T-cell (primary cell): ENCODE measurements at regions not wholly inside any gene's neighbourhood (a gene's known extent, or its start where the extent isn't known, plus 50 kb on each side); places are given as distances from the start of the nearest gene placed in this dataset.
"Not testable (repeated sequence)": the region's sequence is repeated elsewhere in the genome, so short reads cannot be mapped to it uniquely, and the experiment has no call there.

Experiments
- ATAC-seq, 4 experiments: fragments of 200-7000 bp in 3 of 4; fragments of 150-1000 bp in 1 of 4; cut with Tn5 transposase; replicated peaks in 1 of 4; 1 replicate in 3 of 4; 2 replicates in 1 of 4; pipeline ENCODE4 v1.10.0; 2021; ENCODE audit warnings: moderate library complexity in 3 of 4, mild to moderate bottlenecking in 2 of 4, moderate number of reproducible peaks in 1 of 4
- CTCF ChIA-PET, 2 donors: fragments of 300-600 bp; sonication (Branson Sonifier 250); formaldehyde crosslinking; loops; one replicate each; lab custom pipeline; 2022; ENCODE audit warnings: antibody characterized with exemption in 2 of 2; lab: Charles Lee
- POLR2A ChIA-PET, 2 donors: fragments of 300-600 bp; sonication (Branson Sonifier 250); formaldehyde crosslinking; loops; one replicate each; lab custom pipeline; 2022; ENCODE audit warnings: antibody characterized with exemption in 2 of 2; lab: Charles Lee
- DNase-seq, 35 experiments: peaks; one replicate each; pipeline versions ENCODE4 v3.0.0 to v3.0.0-alpha.2; 2013 to 2023
- H3K27ac ChIP-seq: one replicate; pipeline ENCODE4 v1.5.1; 2013; ENCODE audit warnings: low read length
- H3K27me3 ChIP-seq, 2 experiments: replicated peaks in 1 of 2; 1 replicate in 1 of 2; 2 replicates in 1 of 2; pipeline versions ENCODE4 v1.6.1 to v1.7.0; 2013; ENCODE audit warnings: low read length in 1 of 2, mixed read lengths in 1 of 2; ENCODE audit not compliant: control insufficient read depth in 2 of 2, insufficient read depth in 2 of 2; ENCODE audit errors: extremely low read depth in 1 of 2
- H3K36me3 ChIP-seq, 2 donors: 1 replicate in 1 of 2; 2 replicates in 1 of 2; pipeline versions ENCODE4 v1.6.1 to v1.7.0; 2013; ENCODE audit warnings: low read length in 1 of 2; ENCODE audit not compliant: control insufficient read depth in 2 of 2, insufficient read depth in 1 of 2; ENCODE audit errors: extremely low read depth in 1 of 2
- H3K4me1 ChIP-seq, 2 experiments: 1 replicate in 1 of 2; 2 replicates in 1 of 2; pipeline versions ENCODE4 v1.6.1 to v1.7.0; 2013; ENCODE audit warnings: low read length in 2 of 2, mixed read lengths in 1 of 2; ENCODE audit not compliant: insufficient read depth in 2 of 2, control insufficient read depth in 1 of 2; ENCODE audit errors: extremely low read depth in 1 of 2
- H3K4me3 ChIP-seq, 2 donors: 1 replicate in 1 of 2; 2 replicates in 1 of 2; pipeline versions ENCODE4 v1.5.1 to v1.7.0; 2013; ENCODE audit warnings: mild to moderate bottlenecking in 2 of 2, low read length in 1 of 2, moderate library complexity in 1 of 2; ENCODE audit not compliant: control insufficient read depth in 1 of 2; ENCODE audit errors: extremely low read depth in 1 of 2
- H3K9me3 ChIP-seq: 2 replicates; pipeline ENCODE4 v1.7.0; 2013
- H3K27ac Mint-ChIP-seq, 2 donors: one replicate each; pipeline ENCODE4 v1.8.0; 2020 to 2021; ENCODE audit warnings: mild to moderate bottlenecking in 2 of 2, mixed read lengths in 2 of 2
- H3K27me3 Mint-ChIP-seq, 2 donors: one replicate each; pipeline ENCODE4 v1.8.0; 2021 to 2022; ENCODE audit warnings: mixed read lengths in 2 of 2
- H3K36me3 Mint-ChIP-seq: one replicate; pipeline ENCODE4 v1.8.0; 2021; ENCODE audit warnings: mixed read lengths
- H3K4me1 Mint-ChIP-seq, 3 donors: one replicate each; pipeline ENCODE4 v1.8.0; 2020 to 2022; ENCODE audit warnings: mixed read lengths in 3 of 3, mild to moderate bottlenecking in 1 of 3
- H3K4me3 Mint-ChIP-seq, 3 donors: one replicate each; pipeline ENCODE4 v1.8.0; 2020 to 2022; ENCODE audit warnings: mild to moderate bottlenecking in 3 of 3, mixed read lengths in 3 of 3, moderate library complexity in 3 of 3
- H3K9me3 Mint-ChIP-seq, 3 donors: one replicate each; pipeline ENCODE4 v1.8.0; 2020 to 2022; ENCODE audit warnings: mixed read lengths in 3 of 3
- WGBS: methylation state at CpG from one replicate; pipeline ENCODE4 v1.1.5; 2013; ENCODE audit warnings: missing lambda C conversion rate; ENCODE audit not compliant: insufficient coverage; 5-methylcytosine and 5-hydroxymethylcytosine counted together

- H3K36me3 ChIP-seq, ATAC-seq, H3K27ac ChIP-seq, H3K4me1 Mint-ChIP-seq, H3K27me3 Mint-ChIP-seq, H3K4me3 Mint-ChIP-seq, DNase-seq, H3K4me1 ChIP-seq, H3K27me3 ChIP-seq, H3K36me3 Mint-ChIP-seq, H3K27ac Mint-ChIP-seq, H3K9me3 Mint-ChIP-seq, POLR2A ChIA-PET, H3K4me3 ChIP-seq, CTCF ChIA-PET, H3K9me3 ChIP-seq: not testable (repeated sequence)
- WGBS, result no CpG with 5 or more reads among the region's 2 CpGs
These were observed 74.4 kb upstream of the RTN4 start for GRCh38 chr2:55124682-55125081.

GRCh38 chr2:55123851-55124269 lies 73.6 kb upstream of the RTN4 start:
- WGBS, result no CpG with 5 or more reads among the region's 2 CpGs
- no peaks in the 10 kb centered on the region for H3K4me1 ChIP-seq
- Mint-ChIP-seq H3K4me3 (no peak overlapping the region), H3K36me3 (no peaks in the 10 kb centered on the region), H3K27me3 (no peaks in the 10 kb centered on the region), H3K9me3 (peaks cover 0 to 5% (median 5%) of the 10 kb centered on the region in 3 donors), H3K4me1 (peaks cover 0 to 3% (median 0%) of the 10 kb centered on the region in 3 donors), H3K27ac (no peak overlapping the region)
- peaks cover 0 to 6% of the 10 kb centered on the region in 2 experiments for H3K27me3 ChIP-seq
- DNase-seq, result no peak
- ChIA-PET CTCF (interaction anchor here in 1 of 2 donors (0.5 kb wide), 1 partner anchor 46 kb away, joined by 3 read pairs; no protein-coding TSS in a partner anchor), POLR2A (no interaction called here)
- no peak overlapping the region for H3K4me3 ChIP-seq
- H3K36me3 ChIP-seq, result no peaks in the 10 kb centered on the region
- ATAC-seq, result no peak
- no peak overlapping the region for H3K27ac ChIP-seq
- H3K9me3 ChIP-seq, result no peaks in the 10 kb centered on the region

- 73% methylated on average over 7 of the region's 8 CpGs for WGBS
- Histone ChIP-seq H3K27me3 (peaks cover 0 to 6% of the 10 kb centered on the region in 2 experiments), H3K4me1 (no peaks in the 10 kb centered on the region), H3K4me3 (no peak overlapping the region), H3K9me3 (no peaks in the 10 kb centered on the region), H3K27ac (no peak overlapping the region), H3K36me3 (no peaks in the 10 kb centered on the region)
- DNase-seq (no peak), ATAC-seq (no peak)
- CTCF ChIA-PET, result interaction anchor here in 1 of 2 donors (0.5 to 0.6 kb wide), 2 partner anchors 13 to 218 kb away, joined by 3 to 4 read pairs; no protein-coding TSS in a partner anchor
- Mint-ChIP-seq H3K27ac (no peak overlapping the region), H3K9me3 (no peaks in the 10 kb centered on the region), H3K4me1 (peaks cover 0 to 7% (median 2%) of the 10 kb centered on the region in 3 donors), H3K27me3 (no peaks in the 10 kb centered on the region), H3K4me3 (no peak overlapping the region), H3K36me3 (no peaks in the 10 kb centered on the region)
- POLR2A ChIA-PET, result interaction anchor here in 1 of 2 donors (0.5 to 0.6 kb wide), 3 partner anchors 8 to 24 kb away, joined by 3 to 7 read pairs (median 5); no protein-coding TSS in a partner anchor
These were observed 70.5 kb upstream of the RTN4 start for GRCh38 chr2:55120634-55121359.

- no peaks in the 10 kb centered on the region for H3K36me3 Mint-ChIP-seq
- Histone ChIP-seq H3K4me1 (no peaks in the 10 kb centered on the region), H3K9me3 (no peaks in the 10 kb centered on the region), H3K27me3 (peaks cover 0 to 6% of the 10 kb centered on the region in 2 experiments), H3K27ac (no peak overlapping the region), H3K36me3 (no peaks in the 10 kb centered on the region), H3K4me3 (no peak overlapping the region)
- ChIA-PET POLR2A (interaction anchor here in 1 of 2 donors (0.5 to 0.6 kb wide), 2 partner anchors 19 to 23 kb away, joined by 3 to 5 read pairs; no protein-coding TSS in a partner anchor), CTCF (no interaction called here)
- 76% methylated on average over 4 of the region's 10 CpGs for WGBS
- no peak for ATAC-seq
- no peak overlapping the region for H3K27ac Mint-ChIP-seq
- peaks cover 0 to 7% (median 2%) of the 10 kb centered on the region in 3 donors for H3K4me1 Mint-ChIP-seq
- DNase-seq, result no peak
- H3K27me3 Mint-ChIP-seq, result no peaks in the 10 kb centered on the region
- no peaks in the 10 kb centered on the region for H3K9me3 Mint-ChIP-seq
- no peak overlapping the region for H3K4me3 Mint-ChIP-seq
These were observed 69.6 kb upstream of the RTN4 start for GRCh38 chr2:55119711-55120487.

GRCh38 chr2:55118643-55119083 lies 68.4 kb upstream of the RTN4 start:
- H3K36me3 ChIP-seq, result no peaks in the 10 kb centered on the region
- DNase-seq (no peak), ATAC-seq (no peak)
- no peaks in the 10 kb centered on the region for H3K36me3 Mint-ChIP-seq
- ChIA-PET CTCF (no interaction called here), POLR2A (no interaction called here)
- no peaks in the 10 kb centered on the region for H3K4me1 ChIP-seq
- H3K9me3 Mint-ChIP-seq, result no peaks in the 10 kb centered on the region
- 31% methylated on average over 3 of the region's 3 CpGs for WGBS
- no peaks in the 10 kb centered on the region for H3K9me3 ChIP-seq
- no peak overlapping the region for H3K27ac Mint-ChIP-seq
- H3K27me3 ChIP-seq, result peaks cover 0 to 6% of the 10 kb centered on the region in 2 experiments
- H3K4me3 ChIP-seq, result no peak overlapping the region
- H3K4me3 Mint-ChIP-seq, result no peak overlapping the region
- H3K27me3 Mint-ChIP-seq, result no peaks in the 10 kb centered on the region
- peaks cover 0 to 7% (median 2%) of the 10 kb centered on the region in 3 donors for H3K4me1 Mint-ChIP-seq
- no peak overlapping the region for H3K27ac ChIP-seq

GRCh38 chr2:55116966-55117365 lies 66.7 kb upstream of the RTN4 start:
- POLR2A ChIA-PET, result interaction anchor here in 1 of 2 donors (0.5 kb wide), 1 partner anchor 1105 kb away, joined by 4 read pairs; no protein-coding TSS in a partner anchor
- no peaks in the 10 kb centered on the region for H3K9me3 ChIP-seq
- Mint-ChIP-seq H3K27ac (no peak overlapping the region), H3K4me1 (peaks cover 0 to 13% (median 2%) of the 10 kb centered on the region in 3 donors), H3K9me3 (no peaks in the 10 kb centered on the region), H3K4me3 (no peak overlapping the region), H3K27me3 (no peaks in the 10 kb centered on the region), H3K36me3 (no peaks in the 10 kb centered on the region)
- WGBS, result 94% methylated on average over 6 of the region's 7 CpGs
- no peak overlapping the region for H3K27ac ChIP-seq
- ATAC-seq (no peak), DNase-seq (no peak)
- CTCF ChIA-PET, result no interaction called here
- H3K4me1 ChIP-seq, result no peaks in the 10 kb centered on the region
- no peak overlapping the region for H3K4me3 ChIP-seq
- H3K36me3 ChIP-seq, result no peaks in the 10 kb centered on the region
- H3K27me3 ChIP-seq, result peaks cover 0 to 3% of the 10 kb centered on the region in 2 experiments
